ELF-1 (cell line): ENCODE measurements at regions not wholly inside any gene's neighbourhood (a gene's known extent, or its start where the extent isn't known, plus 50 kb on each side); places are given as distances from the start of the nearest gene placed in this dataset.

Experiments used
- DNase-seq: peaks from one replicate; pipeline ENCODE4 v3.0.0-alpha.2; 2016; ENCODE audit warnings: low read depth, low spot score

DNA sequence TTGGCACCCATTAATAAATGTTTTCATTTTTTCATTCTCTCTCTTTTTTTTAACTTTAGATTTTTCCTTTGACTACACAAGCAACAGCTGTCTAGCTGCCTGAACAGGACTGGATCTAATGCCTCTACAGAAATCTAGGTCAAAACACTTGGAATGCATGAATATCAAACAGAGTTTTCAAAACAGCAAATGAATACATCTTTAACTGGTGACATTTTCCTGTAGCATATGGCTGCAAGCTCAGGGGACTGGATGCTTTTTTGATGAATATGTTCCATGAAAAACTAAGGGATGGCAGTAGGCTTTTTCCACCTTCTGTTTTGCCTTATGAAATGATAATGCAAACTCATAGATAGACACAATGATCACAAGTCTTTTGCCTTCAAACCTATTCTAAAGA, 661.7 kb downstream of the MCTP2 start:
- no peak for DNase-seq

DNA sequence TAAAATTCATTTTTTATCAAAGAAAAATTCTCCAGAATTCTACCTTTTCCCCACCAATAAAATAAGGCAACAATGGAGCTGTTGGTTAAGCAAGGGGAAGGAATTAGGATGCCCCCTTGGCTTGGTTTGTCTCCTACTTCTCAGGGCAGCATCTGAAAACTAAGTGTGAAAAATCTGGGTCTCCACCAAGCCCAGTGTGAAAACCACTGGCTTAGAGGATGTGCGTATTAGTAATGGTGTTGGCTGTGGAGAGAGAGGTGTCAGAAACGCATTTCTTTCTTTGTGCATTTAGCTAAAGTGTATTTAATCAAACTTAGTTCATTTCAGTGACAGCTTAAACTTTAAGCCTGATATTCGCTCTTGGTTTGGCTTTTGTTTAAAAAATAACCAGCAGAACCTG, 662.7 kb downstream of the MCTP2 start:
- no peak for DNase-seq

DNA sequence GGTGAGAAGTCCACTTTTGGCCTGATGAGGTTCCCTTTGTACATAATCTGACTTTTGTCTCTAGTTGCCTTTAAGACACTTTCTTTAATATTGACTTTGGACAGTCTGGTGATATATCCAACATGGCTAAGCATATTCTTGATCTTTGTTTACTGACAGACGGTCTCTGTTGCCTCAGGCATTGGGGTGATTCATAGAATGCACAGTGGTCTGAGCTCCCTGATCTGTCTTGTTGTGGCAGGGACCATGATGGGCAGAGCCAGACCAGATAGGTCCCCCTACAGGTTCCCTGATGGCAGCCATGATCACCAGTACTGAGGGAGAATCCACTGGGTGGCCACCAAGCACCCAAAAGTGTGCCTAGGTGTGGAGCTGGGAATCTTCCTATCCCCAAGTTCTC, 678.1 kb downstream of the MCTP2 start:
- no peak for DNase-seq

DNA sequence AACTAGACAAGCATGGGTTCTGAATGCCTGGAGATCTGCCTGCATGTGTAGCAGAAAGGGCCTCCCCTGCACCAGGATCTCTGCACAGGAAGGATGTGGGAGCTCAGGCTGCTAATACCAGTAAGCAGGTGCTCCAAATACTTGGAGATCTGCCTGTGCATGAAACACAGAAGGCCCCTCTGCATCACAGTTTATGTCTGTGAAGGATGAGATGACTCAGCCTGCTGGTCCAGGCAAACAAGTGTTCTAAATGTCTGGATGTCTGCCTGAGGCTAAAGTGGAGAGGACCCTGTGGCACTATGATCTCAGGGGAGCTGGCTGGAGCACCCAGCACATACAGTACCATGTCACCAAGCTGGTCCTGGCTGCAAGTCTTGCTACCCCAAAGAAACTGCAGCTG, 678.8 kb downstream of the MCTP2 start:
- DNase-seq = peak; percentile 2

DNA sequence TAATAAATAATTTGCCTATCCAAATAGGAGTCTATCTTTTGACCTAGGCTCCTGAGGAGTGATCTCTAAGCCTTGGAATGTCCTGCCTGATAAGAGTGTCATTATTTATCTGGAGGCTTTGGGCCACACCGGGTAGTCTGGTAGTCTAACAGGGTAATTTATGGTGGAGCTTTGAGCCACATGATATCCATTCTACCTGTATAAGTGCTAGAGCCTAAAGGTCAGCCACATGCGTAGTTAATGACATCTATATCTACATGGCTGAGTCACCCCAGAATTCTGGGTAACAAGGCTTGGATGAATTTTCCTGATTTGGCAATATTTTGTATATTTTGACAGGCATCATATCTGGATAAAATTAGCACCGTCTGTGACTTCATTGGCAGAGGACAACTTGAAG, 681.4 kb downstream of the MCTP2 start:
- DNase-seq = peak; percentile 4

DNA sequence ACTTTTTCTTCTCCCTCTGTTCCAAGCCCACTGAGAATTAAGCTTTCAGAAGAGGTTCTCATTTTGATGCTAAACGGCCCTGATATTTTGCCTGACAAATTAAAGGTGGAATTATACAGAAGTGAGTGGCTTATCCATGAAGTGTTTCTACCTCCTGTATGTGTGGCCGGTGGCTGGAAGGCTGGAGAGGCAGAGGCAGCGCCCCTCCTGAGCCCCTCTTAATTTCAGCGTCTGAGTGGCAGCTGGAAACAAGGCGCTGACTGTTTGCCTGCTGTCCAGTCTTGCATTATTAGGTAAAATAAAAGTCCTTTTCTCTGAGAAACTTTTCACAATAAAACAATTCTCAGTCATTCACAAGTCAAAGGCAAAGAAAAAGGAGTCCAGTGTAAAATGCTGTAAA, 685.7 kb downstream of the MCTP2 start:
- no peak for DNase-seq

DNA sequence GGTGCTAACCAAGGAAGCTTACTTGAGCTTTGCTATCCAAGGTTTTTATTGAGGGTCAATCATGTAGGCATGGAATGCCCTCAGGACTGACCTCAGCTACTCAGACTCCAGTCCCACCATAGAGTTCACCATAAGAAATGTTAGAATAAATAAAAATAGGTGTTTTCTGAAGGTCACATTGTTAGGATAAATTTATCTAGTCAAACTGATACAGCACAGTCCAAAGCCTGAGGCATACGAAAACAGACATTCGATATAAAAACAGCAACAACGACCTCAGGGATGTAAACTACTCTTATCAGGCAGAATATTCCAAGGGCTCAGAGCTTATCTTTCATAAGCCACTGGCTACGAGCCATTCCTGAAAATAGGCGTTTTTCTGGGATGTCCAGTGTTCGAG, 690.6 kb downstream of the MCTP2 start:
- DNase-seq = no peak

DNA sequence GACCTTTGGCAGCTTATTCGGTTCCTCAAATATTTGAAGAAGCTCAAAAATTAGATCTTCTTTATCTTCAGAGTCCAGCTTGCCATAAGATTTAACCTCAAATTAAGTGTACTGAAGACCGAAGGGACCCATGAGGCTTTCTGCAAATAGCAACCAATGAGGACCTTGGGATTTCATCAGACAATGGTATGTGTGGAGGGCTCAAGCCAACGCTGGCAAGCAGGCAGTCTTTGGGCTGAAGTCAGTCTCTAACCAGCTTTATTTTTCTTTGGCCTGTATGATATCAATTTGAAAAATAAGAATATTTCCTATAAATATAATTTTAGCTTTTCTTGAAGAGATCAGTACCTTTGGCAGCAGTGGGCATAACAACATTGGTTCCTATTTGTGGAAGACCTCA, 692.7 kb downstream of the MCTP2 start:
- DNase-seq = no peak

DNA sequence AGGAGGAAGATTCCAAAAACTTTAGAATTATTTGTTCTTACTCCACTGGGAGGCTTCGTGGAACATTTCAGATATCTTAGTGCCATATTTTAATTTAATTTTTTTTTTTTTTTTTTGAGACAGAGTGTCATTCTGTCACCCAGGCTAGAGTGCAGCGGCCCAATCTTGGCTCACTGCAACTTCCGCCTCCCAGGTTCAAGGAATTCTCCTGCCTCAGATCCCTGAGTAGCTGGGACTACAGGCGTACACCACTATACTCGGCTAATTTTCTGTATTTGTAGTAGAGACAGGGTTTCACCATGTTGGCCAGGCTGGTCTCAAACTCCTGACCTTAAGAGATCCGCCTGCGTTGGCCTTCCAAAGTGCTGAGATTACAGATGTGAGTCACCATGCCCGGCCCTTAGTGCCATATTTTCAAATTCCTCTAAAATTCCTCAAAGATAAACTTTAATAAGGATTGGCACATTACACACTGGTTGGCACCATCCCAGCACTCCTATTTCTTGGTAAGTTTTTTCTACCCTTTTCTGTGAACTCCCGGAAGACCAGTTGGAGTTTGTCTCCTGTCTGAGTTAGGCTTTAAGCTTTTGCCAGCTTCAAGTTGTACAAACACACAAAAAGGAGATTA, 693.7 kb downstream of the MCTP2 start:
- no peak for DNase-seq

DNA sequence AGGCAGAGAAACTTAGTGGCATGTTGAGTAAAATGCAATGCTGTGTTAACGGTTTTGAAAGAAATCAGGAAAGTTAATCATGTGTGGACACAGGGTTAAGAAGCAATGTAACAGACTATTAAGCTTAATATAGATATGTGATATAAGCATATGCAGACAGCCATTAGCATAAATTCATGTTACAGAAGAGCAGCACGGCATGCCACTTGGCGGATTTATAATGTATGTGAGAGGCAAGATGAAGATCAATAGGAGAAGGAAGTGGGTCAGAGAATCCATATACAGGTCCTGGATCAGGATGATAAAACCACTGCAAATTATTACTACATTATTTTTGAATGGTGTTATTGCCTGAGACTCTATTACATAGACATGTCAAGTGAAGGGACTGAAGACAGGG, 694.3 kb downstream of the MCTP2 start:
- DNase-seq = no peak

DNA sequence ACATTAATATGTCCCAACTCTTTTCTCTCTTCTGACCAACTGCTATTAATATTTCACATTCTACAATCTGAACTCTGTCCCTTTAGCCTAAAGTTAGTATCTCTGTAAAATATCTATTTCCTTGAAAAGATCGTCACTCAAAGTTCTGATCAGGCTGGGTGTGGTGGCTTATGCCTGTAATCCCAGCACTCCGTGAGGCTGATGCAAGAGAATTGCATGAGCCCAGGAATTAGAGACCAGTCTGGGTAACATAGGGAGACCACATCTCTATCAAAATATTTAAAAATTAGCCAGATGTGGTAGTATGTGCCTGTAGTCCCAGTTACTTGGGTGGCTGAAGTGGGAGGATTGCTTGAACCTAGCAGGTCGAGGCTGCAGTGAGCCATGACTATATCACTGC, 695.6 kb downstream of the MCTP2 start:
- no peak for DNase-seq

DNA sequence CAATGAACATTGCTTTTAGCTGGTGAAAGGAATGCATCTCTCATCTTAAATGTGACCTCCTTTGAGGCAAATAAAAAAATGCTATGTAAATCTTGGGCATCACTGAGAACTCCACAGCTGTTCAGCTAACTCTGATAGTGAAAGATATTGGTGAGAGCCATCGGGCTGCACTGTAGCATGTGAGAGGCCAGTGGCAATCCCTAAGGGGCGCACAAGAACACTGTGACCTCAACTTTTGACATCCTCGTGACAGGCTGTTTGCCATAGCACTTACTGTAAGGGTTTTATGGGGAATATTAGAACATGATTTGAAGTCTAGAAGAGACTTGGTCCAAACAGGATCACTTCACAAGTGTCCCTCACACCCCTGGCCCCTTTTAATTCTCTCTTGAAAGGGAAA, 697.9 kb downstream of the MCTP2 start:
- no peak for DNase-seq

DNA sequence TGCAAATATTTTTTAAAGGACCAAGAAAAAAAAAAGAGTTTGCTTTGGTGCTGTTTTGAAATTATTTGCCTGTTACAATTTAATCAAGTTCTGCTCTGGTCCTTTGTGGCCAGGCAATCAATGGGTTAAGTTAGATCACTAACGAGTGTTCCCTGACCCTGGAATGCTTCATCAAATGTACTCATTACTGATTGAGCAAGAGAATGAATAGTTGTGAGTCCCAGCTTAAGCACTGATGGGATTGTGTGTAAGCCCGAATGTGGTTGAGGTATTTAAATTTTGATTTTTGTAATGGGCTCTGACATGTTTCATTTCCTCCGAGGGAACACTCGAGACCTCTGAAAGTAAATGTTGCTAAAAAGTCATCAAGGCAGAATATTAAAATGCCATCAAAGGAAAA, 699.1 kb downstream of the MCTP2 start:
- no peak for DNase-seq

DNA sequence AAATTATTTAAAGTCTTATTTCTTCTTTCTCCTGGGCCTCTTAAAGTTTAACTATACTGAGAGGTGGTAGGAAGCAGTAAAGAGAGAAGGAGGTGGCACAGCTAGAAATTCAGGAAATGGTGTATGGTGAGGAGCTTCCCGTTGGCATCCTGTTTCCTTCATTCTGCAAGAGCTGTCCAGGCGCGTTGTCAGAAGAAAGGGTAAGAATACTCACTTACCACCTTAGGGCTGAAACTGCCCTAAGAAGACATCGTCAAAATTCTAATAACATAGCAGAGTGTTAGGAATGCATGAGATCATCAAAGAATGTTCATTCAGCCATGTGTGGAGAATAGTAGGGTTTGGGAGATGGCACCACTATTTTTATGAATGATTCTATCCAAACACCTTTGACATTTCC, 699.6 kb downstream of the MCTP2 start:
- DNase-seq = no peak

DNA sequence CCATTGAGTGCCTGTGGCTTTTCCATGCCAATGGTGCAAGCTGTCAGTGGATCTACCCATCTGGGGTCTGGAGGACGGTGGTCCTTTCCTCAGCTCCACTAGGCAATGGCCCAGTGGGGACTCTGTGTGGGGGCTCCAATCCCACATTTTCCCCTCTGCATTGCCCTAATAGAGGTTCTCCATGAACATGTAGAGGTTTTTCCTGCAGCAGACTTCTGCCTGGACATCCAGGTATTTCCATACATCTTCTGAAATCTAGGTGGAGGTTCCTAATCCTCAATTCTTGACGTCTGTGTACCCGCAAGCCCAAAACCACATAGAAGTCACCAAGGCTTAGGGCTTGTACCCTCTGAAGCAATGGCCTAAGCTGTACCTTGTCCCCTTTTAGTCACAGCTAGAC, 703.1 kb downstream of the MCTP2 start:
- DNase-seq = no peak

DNA sequence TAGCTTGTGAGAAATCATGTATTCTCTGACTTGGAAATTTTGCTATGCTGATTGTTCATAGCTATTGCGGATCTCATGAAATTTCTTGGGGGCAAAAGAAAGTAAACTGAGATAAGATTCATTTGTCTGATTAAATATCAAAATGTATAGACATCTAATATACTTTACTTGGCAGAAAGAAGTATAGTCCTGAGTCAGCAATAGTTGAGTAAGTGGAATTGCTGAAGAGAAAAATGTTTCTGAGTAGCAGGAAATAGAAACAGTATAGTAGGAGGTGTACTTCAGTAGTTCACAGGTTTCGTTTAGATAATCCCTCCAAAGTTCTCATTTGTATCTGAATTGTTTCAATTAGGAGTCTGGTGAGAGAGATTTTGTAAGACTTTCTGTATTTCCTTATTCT, 705.9 kb downstream of the MCTP2 start:
- no peak for DNase-seq

DNA sequence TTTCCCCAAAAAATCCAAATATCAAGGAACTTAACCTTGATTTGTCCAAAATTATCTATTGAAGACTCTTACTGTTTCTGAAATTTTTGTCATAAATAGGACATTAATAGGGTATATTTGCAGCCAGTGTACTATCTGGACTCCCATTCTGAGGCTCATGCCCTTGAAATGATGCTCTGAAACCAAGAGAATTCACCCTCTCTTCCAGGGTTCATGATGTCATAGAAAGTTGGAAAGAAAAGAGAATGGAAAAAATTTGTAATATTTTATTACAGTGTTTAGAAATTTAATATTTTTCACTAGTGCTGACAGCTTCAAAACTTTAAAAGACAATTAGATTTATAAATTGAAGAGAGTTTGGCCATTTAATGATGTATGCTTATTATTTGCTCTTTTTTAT, 712.5 kb downstream of the MCTP2 start:
- no peak for DNase-seq

DNA sequence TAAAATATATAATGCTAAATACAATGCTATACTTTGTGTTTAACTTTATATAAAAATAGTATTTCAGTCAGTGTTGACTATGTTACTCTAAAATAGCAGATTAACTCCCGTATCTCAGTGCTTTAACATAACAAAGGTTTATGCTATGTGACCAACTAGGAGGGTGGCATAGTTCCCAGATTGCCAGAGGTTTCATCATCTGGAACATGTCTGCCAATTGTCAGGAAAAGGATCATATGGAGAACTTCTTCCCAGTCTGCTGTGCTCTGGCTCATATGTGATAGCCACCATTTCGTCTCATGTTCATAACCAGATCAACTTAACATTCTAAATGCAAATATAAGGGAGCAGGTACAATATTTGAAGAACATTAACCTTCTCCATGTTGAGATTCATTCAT, 720.2 kb downstream of the MCTP2 start:
- no peak for DNase-seq

DNA sequence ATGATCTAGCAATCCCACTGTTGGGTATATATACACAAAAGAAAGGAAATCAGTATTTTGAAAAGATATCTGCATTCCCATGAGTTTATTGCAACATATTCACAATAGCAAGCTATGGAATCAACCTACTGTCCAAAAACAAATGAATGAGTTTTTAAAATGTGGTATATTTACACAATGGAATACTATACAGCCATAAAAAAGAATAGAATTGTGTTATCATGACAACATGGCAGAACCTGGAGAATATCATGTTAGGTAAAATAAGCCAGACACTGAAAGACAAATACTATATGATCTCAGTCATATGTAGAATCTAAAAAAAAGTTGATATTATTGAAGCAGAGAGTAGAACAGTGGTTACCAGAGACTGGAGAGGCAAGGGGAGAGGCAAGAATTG, 732.6 kb downstream of the MCTP2 start:
- no peak for DNase-seq

DNA sequence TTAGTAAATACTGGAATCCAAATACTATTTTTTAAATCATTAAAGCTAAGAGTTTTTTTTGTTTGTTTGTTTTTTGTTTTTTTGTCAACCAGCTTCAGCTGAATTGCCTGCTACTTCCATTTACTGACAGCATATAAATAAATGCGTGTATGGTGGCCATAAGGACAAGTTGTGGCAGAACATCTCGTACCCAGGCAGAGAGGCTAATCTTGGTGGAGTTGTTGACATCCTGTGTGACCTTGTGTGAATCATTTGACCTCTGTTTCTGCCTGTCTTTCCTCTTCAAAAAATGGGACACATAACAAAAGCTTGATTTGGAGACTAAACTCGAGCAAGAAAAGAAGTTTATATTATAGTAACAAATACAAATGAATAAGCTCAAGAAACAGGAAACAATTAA, 734.2 kb downstream of the MCTP2 start:
- DNase-seq = no peak

DNA sequence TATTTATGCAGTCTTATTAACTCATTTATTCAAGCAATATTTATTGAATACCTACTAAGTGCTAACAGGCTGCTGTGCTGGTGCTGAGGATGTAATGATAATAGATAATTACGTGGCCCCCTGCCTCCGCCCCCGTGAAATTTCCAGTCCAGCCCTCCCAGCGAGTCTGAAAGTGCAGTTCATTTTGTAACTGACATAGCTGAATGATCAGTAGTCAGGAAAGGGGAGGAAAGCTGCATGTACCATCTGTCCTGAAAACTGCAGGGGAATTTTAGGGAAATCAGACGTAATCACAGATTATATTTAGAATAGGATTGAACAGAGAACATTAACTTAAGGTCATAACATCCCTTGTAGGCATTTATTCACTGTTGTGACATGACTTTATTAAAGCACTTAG, 736.8 kb downstream of the MCTP2 start:
- no peak for DNase-seq

DNA sequence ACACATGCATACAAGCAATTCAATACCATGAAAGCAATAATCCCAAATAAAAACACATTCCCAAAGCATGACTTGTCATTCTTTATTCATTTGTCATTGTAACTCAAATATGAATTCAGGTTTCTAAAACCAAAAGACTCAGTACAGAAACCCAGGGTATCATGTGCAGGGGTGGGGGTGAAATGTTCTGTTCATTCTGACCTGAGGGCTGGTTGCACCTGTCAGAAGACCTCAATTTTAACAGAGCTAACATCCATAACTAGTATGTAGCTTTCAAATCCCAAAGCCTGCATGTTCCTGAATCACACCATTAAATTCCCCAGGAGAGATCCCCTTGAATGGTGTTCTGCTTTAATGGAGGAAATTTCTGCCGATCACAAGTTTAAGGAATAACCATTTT, 738.7 kb downstream of the MCTP2 start:
- no peak for DNase-seq

DNA sequence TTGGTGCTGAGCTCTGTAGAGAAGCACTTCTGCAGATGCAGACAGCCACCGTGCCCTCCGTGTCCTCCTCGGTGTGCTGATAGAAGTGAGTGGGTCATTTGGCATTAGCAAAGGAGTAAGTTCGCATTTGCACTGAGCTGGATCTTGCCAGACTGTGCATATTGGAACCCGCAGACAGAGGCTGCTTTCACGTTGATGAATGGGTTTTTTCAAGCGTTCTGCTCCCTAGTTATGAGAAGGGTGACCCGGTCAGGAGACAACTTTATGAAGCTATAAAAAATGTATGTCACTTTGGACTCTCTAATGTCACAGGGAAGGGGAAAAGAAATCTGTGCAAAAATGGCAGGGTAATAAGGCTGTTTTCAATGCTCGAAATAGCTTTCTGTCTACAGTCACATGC, 739.4 kb downstream of the MCTP2 start:
- DNase-seq = no peak

DNA sequence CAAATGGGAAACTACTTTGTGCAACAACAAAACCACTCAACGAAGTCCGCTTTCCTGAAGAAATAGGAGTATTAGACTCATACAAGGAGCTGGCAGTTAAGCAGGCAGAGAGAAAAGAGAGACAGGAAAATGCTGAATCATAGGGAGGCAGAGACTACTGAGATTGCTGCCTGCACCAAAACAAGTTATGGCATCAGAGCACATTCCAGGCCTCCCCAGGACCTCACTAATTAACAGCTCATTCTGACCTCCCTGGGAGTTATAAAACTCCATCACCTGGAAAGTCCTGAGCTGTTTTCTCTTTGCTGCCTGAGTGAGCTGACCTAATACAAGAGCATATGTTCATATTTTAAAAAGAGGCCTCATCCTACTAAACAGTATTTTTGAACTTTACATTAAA, 741.0 kb downstream of the MCTP2 start:
- DNase-seq = peak; percentile 50

DNA sequence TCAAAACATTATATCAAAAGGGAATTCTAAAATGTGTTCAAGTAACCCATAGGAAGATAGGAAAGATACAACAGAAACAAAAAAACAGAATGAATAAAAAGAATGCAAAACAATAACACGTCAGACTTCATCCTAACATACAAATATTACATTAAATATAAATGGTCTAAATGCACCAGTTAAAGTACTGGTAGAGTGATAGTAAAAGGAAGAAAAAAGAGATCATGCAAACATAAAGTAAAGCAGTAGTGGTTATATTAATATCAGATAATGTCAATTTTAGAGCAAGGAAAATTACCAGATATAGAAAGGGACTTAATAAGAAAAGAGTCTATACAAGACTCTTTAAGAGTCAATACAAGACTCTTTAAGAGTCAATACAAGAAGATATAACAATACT, 755.7 kb downstream of the MCTP2 start:
- DNase-seq = no peak
